Right lobe of liver (tissue), 6 donors: ENCODE measurements at regions not wholly inside any gene's neighbourhood (a gene's known extent, or its start where the extent isn't known, plus 50 kb on each side); places are given as distances from the start of the nearest gene placed in this dataset.
"Not testable (repeated sequence)": the region's sequence is repeated elsewhere in the genome, so short reads cannot be mapped to it uniquely, and the experiment has no call there.

Experiments used
- ATAC-seq, 4 donors: fragments of 200-7000 bp; cut with Tn5 transposase; one replicate each; pipeline ENCODE4 v1.9.1; 2020; ENCODE audit warnings: mild to moderate bottlenecking in 4 of 4, moderate library complexity in 4 of 4
- DNase-seq, 3 donors: peaks; one replicate each; pipeline ENCODE4 v3.0.0-alpha.2; 2020
- H3K27ac ChIP-seq, 3 donors: fragments of 200-600 bp; one replicate each; pipeline ENCODE4 v1.8.0; 2022
- H3K27me3 ChIP-seq, 2 donors: fragments of 200-600 bp; one replicate each; pipeline ENCODE4 v1.8.0; 2022
- H3K36me3 ChIP-seq, 4 donors: fragments of 200-600 bp; sonication (generic) in 1 of 4; one replicate each; pipeline versions ENCODE4 v1.5.1 to v1.8.0; 2017 to 2022; ENCODE audit warnings: control low read depth in 1 of 4
- H3K4me1 ChIP-seq, 4 donors: fragments of 200-600 bp; sonication (generic) in 1 of 4; one replicate each; pipeline versions ENCODE4 v1.5.1 to v1.8.0; 2017 to 2022; ENCODE audit warnings: control low read depth in 1 of 4
- H3K4me3 ChIP-seq, 3 donors: fragments of 200-600 bp; one replicate each; pipeline ENCODE4 v1.8.0; 2022
- H3K9me3 ChIP-seq, 4 donors: fragments of 200-600 bp; sonication (generic) in 1 of 4; one replicate each; pipeline versions ENCODE4 v1.5.1 to v1.8.0; 2017 to 2022; ENCODE audit warnings: control low read depth in 1 of 4
- CTCF ChIP-seq, 4 donors: fragments of 200-600 bp in 3 of 4; fragments of 450-650 bp in 1 of 4; IDR thresholded peaks; one replicate each; pipeline versions ENCODE4 v1.5.1 to v1.8.0; 2016 to 2022; ENCODE audit warnings: antibody characterized with exemption in 4 of 4, mild to moderate bottlenecking in 2 of 4
- POLR2A ChIP-seq: fragments of 450-650 bp; IDR thresholded peaks from one replicate; pipeline ENCODE4 v1.6.1; 2017; ENCODE audit warnings: antibody characterized with exemption, mild to moderate bottlenecking
- WGBS: methylation state at CpG from one replicate; pipeline ENCODE4 v1.1.6; 2018; ENCODE audit warnings: low coverage, low lambda C conversion rate; ENCODE audit not compliant: insufficient coverage; ENCODE audit errors: missing lambda C conversion rate; 5-methylcytosine and 5-hydroxymethylcytosine counted together
- intact Hi-C, 2 donors: fragments of 100-400 bp; cut with DNase I; formaldehyde crosslinking; loops; one replicate each; pipeline versions ENCODE4 v1.11.2 to v1.14.1; 2022
- donor health status: DM: no; HTN: yes; CAD: no.
- donor health status: DM: no; HTN: no; CAD: no.
- donor health status: DM: no; HTN: no; CAD: no.
- donor health status: DM: no; HTN: yes; CAD: no.
- donor health status: DM: no; HTN: yes; CAD: no.

DNA sequence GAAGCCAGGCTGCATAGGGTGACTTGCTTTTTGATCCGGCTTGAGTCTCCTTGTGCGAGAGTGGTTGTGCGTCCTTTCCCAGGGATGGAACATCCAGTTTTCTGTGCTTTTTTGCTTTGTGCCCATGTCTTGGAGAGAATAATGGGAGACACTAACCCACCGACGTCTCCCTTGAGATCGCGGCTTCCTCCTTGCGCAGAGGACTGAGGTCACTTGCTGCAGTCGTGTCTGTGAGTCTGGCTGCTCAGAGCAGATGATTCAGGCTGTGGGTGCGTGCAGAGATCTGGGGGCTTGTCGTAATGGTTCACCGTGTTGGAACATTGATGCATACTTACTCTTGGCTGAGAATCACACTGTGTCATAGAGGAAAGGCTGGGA lies 164.5 kb upstream of the CACNA1E start:
- no peak overlapping the region for H3K4me3 ChIP-seq
- no peaks in the 10 kb centered on the region for H3K9me3 ChIP-seq
- no peak overlapping the region for H3K27ac ChIP-seq
- DNase-seq (no peak), ATAC-seq (no peak)
- peaks cover 0 to under 1% of the 10 kb centered on the region in 2 donors for H3K27me3 ChIP-seq
- peaks cover 0 to 3% (median 0%) of the 10 kb centered on the region in 4 donors for H3K4me1 ChIP-seq
- WGBS, result 7% methylated on average over 8 of the region's 12 CpGs
- intact Hi-C loops, result no loop called here
- no peak for TF ChIP-seq POLR2A
- no peaks in the 10 kb centered on the region for H3K36me3 ChIP-seq

GRCh38 chr1:181319907-181320306 lies 163.4 kb upstream of the CACNA1E start:
- TF ChIP-seq POLR2A (no peak), CTCF (IDR thresholded peaks at IDR 0.05) (no peak)
- DNase-seq, result no peak
- Histone ChIP-seq H3K36me3 (no peaks in the 10 kb centered on the region), H3K9me3 (no peaks in the 10 kb centered on the region), H3K27ac (no peak overlapping the region), H3K27me3 (no peaks in the 10 kb centered on the region), H3K4me1 (peaks cover 0 to 3% (median 0%) of the 10 kb centered on the region in 4 donors), H3K4me3 (no peak overlapping the region)
- no peak for ATAC-seq
- intact Hi-C loops, result no loop called here
- WGBS, result 65% methylated on average over 3 of the region's 3 CpGs

GRCh38 chr1:181324797-181325616 lies 158.3 kb upstream of the CACNA1E start:
- Histone ChIP-seq H3K27me3 (no peaks in the 10 kb centered on the region), H3K36me3 (no peaks in the 10 kb centered on the region), H3K27ac (no peak overlapping the region), H3K9me3 (no peaks in the 10 kb centered on the region), H3K4me1 (no peaks in the 10 kb centered on the region), H3K4me3 (no peak overlapping the region)
- ATAC-seq (no peak), DNase-seq (no peak)
- 32% methylated on average over 9 of the region's 11 CpGs for WGBS
- intact Hi-C loops, result no loop called here
- TF ChIP-seq POLR2A, result no peak
- no peak for TF ChIP-seq CTCF (IDR thresholded peaks at IDR 0.05)

DNA sequence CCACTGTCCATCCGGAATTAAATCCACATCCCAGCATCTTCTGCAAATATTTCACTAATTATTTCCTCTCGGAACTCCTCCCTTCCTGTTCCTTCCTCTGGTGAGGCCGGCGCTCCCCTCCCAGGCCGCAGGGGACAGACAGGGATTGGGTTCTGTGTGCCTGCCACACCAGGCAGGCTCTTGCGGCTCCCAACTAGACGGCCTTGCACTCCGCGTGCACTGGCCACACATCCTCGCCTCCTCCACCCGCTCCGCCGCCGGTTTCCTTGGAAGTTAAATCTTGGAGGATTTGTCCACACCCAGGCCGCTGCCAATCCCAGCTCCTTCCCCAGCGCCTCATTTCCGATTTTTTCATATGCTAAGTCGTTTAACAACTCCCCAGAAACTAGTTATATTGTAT lies 157.6 kb upstream of the CACNA1E start:
- H3K27me3 ChIP-seq, H3K4me3 ChIP-seq, intact Hi-C loops, H3K27ac ChIP-seq, DNase-seq, H3K9me3 ChIP-seq, H3K4me1 ChIP-seq, ATAC-seq, H3K36me3 ChIP-seq: not testable (repeated sequence)
- 62% methylated on average over 14 of the region's 18 CpGs for WGBS

GRCh38 chr1:181326348-181326747 lies 157.0 kb upstream of the CACNA1E start:
- no peak for ATAC-seq
- intact Hi-C loops, result no loop called here
- no peak overlapping the region for H3K4me3 ChIP-seq
- TF ChIP-seq CTCF (IDR thresholded peaks at IDR 0.05) (no peak), POLR2A (no peak)
- no peaks in the 10 kb centered on the region for H3K36me3 ChIP-seq
- no peak for DNase-seq
- H3K27me3 ChIP-seq, result no peaks in the 10 kb centered on the region
- 100% methylated on average over 1 of the region's 3 CpGs for WGBS
- H3K9me3 ChIP-seq, result no peaks in the 10 kb centered on the region
- no peak overlapping the region for H3K27ac ChIP-seq
- no peaks in the 10 kb centered on the region for H3K4me1 ChIP-seq
